NB4 (cell line): ENCODE measurements at regions not wholly inside any gene's neighbourhood (a gene's known extent, or its start where the extent isn't known, plus 50 kb on each side); places are given as distances from the start of the nearest gene placed in this dataset.
"Not testable (repeated sequence)": the region's sequence is repeated elsewhere in the genome, so short reads cannot be mapped to it uniquely, and the experiment has no call there.

ENCODE experiments used
- CTCF ChIP-seq: IDR thresholded peaks from one replicate; pipeline ENCODE4 v1.5.1; 2012; ENCODE audit warnings: low read depth, low read length
- MAX ChIP-seq: IDR thresholded peaks from 2 replicates; pipeline ENCODE4 v1.6.1; 2011; ENCODE audit warnings: low read depth, low read length
- MYC ChIP-seq: IDR thresholded peaks from 2 replicates; pipeline ENCODE4 v1.6.1; 2011; ENCODE audit warnings: low read depth, low read length
- POLR2A ChIP-seq: IDR thresholded peaks from 2 replicates; pipeline ENCODE4 v1.6.1; 2011; ENCODE audit warnings: mild to moderate bottlenecking; ENCODE audit not compliant: insufficient read length; ENCODE audit errors: extremely low read depth

GRCh38 chr9:84077816-84078215, 97.2 kb downstream of the RMI1 start:
- TF ChIP-seq POLR2A, CTCF, MAX, MYC: not testable (repeated sequence)
